GM12891 (cell line): ENCODE measurements at regions not wholly inside any gene's neighbourhood (a gene's known extent, or its start where the extent isn't known, plus 50 kb on each side); places are given as distances from the start of the nearest gene placed in this dataset.

ENCODE experiments used
- PAX5 ChIP-seq: IDR thresholded peaks from 2 replicates; pipeline ENCODE4 v1.6.1; 2011; ENCODE audit warnings: low read length, moderate library complexity, mild to moderate bottlenecking; ENCODE audit not compliant: insufficient read depth, severe bottlenecking
- POLR2A ChIP-seq: IDR thresholded peaks from 2 replicates; pipeline ENCODE4 v1.6.1; 2011; ENCODE audit warnings: low read depth, low read length, control low read depth
- POLR2AphosphoS5 ChIP-seq: IDR thresholded peaks from 2 replicates; pipeline ENCODE4 v1.6.1; 2011; ENCODE audit warnings: low read depth, low read length, control low read depth

GRCh38 chr16:62272035-62272434, 235.8 kb upstream of the CDH8 start:
- TF ChIP-seq POLR2A, result no peak
- TF ChIP-seq POLR2AphosphoS5, result no peak
- no peak for TF ChIP-seq PAX5
